Upper lobe of right lung (tissue), 1 donor: ENCODE measurements at regions not wholly inside any gene's neighbourhood (a gene's known extent, or its start where the extent isn't known, plus 50 kb on each side); places are given as distances from the start of the nearest gene placed in this dataset.

Experiments
- ATAC-seq: fragments of 200-7000 bp; cut with Tn5 transposase; one replicate; pipeline ENCODE4 v1.9.1; 2020; ENCODE audit warnings: mild to moderate bottlenecking, moderate library complexity
- DNase-seq: peaks from one replicate; pipeline ENCODE4 v3.0.0-alpha.2; 2020
- H3K27ac ChIP-seq: fragments of 200-600 bp; one replicate; pipeline ENCODE4 v1.8.0; 2022
- H3K27me3 ChIP-seq: fragments of 200-600 bp; one replicate; pipeline ENCODE4 v1.8.0; 2022; ENCODE audit warnings: mild to moderate bottlenecking
- H3K36me3 ChIP-seq: fragments of 200-600 bp; one replicate; pipeline ENCODE4 v1.8.0; 2022
- H3K4me1 ChIP-seq: fragments of 200-600 bp; one replicate; pipeline ENCODE4 v1.8.0; 2022
- H3K4me3 ChIP-seq: fragments of 200-600 bp; one replicate; pipeline ENCODE4 v1.8.0; 2022; ENCODE audit warnings: mild to moderate bottlenecking
- H3K9me3 ChIP-seq: fragments of 200-600 bp; one replicate; pipeline ENCODE4 v1.8.0; 2022
- intact Hi-C: fragments of 100-400 bp; cut with DNase I; formaldehyde crosslinking; loops from one replicate; pipeline ENCODE4 v1.11.0; 2022
- TF ChIP-seq, protein P1 (sequence below): fragments of 200-600 bp; IDR thresholded peaks from one replicate; pipeline ENCODE4 v1.8.0; 2022; ENCODE audit warnings: antibody characterized with exemption
- donor health status: DM: no; HTN: yes; CAD: no; lungs with severe emphysema.

DNA sequence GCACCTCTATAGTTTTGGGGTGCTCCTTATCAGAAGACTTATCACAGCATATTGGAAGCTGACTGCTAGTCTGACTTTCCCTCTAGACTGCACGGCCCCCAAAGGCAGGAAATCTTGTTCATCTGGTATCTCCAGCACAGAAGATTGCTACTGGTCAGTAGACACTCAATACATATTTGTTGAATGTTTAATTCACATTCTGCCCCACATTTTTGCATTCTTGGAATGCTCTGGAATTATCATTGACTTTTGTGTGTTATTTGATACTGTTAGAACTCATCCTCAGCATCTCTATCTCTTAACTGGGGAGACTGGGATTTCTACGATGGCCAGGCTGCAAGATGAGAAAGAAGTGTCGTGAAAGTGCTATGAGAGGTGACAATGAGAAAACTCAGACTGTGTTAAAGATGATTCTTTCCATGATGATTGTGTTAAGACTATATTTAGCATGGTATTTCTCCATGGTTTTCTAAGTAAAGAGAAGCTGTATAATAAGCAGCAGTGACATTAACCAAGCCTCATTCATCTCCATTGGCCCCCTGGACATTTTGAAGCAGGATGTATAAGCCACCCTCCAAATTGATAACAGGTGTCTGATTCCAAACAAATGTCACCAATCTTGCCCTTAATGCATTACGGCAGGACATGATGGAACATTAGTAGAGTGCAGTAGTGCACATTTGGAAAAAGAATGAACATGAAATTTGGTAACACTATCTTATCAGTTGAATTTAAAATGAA lies 440.9 kb downstream of the RFC3 start:
- H3K36me3 ChIP-seq: no peaks in the 10 kb centered on the region
- ATAC-seq: no peak
- no peak overlapping the region for H3K4me3 ChIP-seq
- no peaks in the 10 kb centered on the region for H3K27me3 ChIP-seq
- H3K4me1 ChIP-seq: no peaks in the 10 kb centered on the region
- TF ChIP-seq, protein P1, sequence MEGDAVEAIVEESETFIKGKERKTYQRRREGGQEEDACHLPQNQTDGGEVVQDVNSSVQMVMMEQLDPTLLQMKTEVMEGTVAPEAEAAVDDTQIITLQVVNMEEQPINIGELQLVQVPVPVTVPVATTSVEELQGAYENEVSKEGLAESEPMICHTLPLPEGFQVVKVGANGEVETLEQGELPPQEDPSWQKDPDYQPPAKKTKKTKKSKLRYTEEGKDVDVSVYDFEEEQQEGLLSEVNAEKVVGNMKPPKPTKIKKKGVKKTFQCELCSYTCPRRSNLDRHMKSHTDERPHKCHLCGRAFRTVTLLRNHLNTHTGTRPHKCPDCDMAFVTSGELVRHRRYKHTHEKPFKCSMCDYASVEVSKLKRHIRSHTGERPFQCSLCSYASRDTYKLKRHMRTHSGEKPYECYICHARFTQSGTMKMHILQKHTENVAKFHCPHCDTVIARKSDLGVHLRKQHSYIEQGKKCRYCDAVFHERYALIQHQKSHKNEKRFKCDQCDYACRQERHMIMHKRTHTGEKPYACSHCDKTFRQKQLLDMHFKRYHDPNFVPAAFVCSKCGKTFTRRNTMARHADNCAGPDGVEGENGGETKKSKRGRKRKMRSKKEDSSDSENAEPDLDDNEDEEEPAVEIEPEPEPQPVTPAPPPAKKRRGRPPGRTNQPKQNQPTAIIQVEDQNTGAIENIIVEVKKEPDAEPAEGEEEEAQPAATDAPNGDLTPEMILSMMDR: no peak
- no peak for DNase-seq
- H3K27ac ChIP-seq: no peak overlapping the region
- intact Hi-C loops: no loop called here
- no peaks in the 10 kb centered on the region for H3K9me3 ChIP-seq

DNA sequence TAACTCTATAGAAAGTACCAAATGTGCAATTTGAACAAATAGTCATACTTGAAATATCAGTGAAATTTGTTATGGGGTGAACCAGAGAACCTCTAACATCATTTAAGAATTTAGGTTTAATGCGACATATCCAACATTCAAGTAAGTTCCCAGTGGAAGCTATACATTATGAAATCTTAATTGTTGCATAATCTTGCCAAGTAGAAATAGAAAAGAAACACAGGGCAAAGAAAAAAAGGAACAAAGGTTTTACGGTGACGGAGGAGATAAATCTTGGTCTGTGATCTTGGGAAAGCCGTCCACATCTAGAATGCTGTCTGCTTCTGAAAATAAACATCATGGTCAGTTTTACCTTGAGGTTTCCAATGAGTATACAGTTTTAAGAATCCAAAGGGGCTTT lies 445.7 kb downstream of the RFC3 start:
- H3K4me1 ChIP-seq: no peaks in the 10 kb centered on the region
- ATAC-seq (no peak), DNase-seq (no peak)
- H3K9me3 ChIP-seq: no peaks in the 10 kb centered on the region
- no peak overlapping the region for H3K4me3 ChIP-seq
- no peaks in the 10 kb centered on the region for H3K27me3 ChIP-seq
- TF ChIP-seq, protein P1: no peak
- no peaks in the 10 kb centered on the region for H3K36me3 ChIP-seq
- no peak overlapping the region for H3K27ac ChIP-seq
- intact Hi-C loops: no loop called here

DNA sequence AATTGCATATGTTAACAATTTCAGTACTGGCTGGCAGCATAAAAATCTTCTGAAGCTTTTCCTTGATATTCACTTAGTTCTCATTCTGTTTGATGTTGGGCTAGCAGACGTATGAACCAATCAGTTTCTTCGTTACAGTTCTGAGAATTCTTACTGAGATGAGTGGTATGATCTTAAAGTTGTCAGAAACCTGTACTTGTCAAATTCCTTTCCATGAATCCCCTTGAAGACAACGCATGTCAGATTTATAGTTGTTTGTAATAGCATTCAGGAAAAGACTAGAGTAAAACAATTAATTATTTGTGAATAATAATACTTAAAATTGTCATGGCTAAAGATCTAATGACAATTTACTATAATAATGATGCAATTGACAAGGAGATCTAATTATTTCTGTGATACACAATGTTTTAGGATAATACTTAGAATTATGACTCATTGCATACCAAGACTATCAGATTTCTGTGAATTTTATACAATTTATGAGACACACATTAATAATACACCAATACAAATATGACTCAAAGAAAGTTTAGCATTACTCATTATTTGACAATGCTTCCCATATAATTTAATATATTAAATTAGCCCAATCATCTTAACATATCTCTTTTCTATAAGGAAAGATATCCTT lies 447.2 kb downstream of the RFC3 start:
- TF ChIP-seq, protein P1: no peak
- H3K4me1 ChIP-seq: no peaks in the 10 kb centered on the region
- DNase-seq: no peak
- H3K36me3 ChIP-seq: no peaks in the 10 kb centered on the region
- ATAC-seq: no peak
- H3K27me3 ChIP-seq: no peaks in the 10 kb centered on the region
- no peak overlapping the region for H3K27ac ChIP-seq
- H3K4me3 ChIP-seq: no peak overlapping the region
- H3K9me3 ChIP-seq: no peaks in the 10 kb centered on the region
- intact Hi-C loops: no loop called here

DNA sequence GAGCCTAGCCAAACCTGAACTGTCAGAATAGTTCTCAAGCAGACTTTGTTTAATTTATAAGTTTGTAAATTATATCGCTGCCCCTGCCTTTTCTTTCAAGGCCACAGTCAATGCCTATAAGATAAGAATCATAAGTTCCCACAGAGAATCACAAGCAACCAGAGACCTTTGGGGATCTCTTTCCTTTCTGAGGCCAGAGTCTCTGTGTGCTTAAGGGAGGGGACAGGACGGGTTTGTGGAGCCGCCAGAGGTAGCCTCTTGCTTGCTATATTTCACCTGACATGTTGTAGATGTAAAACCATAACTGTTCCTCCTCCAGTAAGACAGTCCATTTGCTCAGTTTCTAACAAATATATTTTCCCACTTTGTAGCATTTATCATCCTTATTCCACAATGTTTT lies 458.8 kb downstream of the RFC3 start:
- ATAC-seq: no peak
- TF ChIP-seq, protein P1: no peak
- intact Hi-C loops: no loop called here
- Histone ChIP-seq H3K27ac (no peak overlapping the region), H3K27me3 (no peaks in the 10 kb centered on the region), H3K36me3 (no peaks in the 10 kb centered on the region), H3K4me1 (no peaks in the 10 kb centered on the region), H3K9me3 (no peaks in the 10 kb centered on the region), H3K4me3 (no peak overlapping the region)
- DNase-seq: no peak

DNA sequence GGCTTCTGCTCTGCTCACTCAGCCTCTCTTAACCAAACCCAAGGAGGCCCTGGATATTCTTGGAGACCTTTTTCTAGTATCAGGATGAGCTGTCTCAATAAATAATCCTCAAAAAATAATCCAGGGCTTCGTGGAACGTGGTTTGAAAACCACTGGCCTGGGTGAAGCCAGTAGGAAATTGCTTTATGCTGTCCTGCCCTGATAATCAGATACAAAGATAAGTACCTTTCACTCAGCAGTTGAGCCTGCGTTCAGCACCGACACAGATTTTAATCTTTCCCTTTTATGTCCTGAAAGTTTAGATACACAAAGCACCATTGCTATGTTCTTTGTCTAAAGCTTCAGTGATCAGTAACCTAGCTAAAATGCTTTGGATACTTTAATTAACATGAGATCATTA lies 460.0 kb downstream of the RFC3 start:
- H3K4me1 ChIP-seq: no peaks in the 10 kb centered on the region
- H3K4me3 ChIP-seq: no peak overlapping the region
- no peaks in the 10 kb centered on the region for H3K27me3 ChIP-seq
- ATAC-seq: no peak
- H3K9me3 ChIP-seq: no peaks in the 10 kb centered on the region
- intact Hi-C loops: no loop called here
- DNase-seq: no peak
- H3K36me3 ChIP-seq: no peaks in the 10 kb centered on the region
- TF ChIP-seq, protein P1: no peak
- H3K27ac ChIP-seq: no peak overlapping the region
